ENCODE measurements at regions not wholly inside any gene's neighbourhood (a gene's known extent, or its start where the extent isn't known, plus 50 kb on each side); places are given as distances from the start of the nearest gene placed in this dataset.

DNA sequence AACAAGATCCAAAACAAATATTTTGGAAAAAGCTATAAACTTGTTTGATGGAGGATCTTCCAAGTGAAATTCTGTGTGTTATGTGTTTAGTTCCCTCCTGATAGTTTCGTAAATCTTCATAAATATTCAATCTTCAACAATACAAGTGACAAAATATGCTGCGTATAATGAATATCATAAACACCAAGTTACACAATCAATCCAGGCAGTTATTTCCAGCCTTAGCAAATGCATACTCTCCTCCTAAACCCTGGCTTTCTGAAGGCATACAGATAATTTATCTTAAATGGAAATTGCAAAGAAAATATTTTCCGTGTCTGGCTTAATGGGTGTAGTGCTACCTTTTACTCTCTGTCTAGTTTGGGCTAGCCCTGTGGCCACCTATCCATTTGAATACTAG, 864.9 kb upstream of the ZWINT start:
- no peak overlapping the region for H3K4me3 ChIP-seq (ENCODE audit: control extremely low read depth in 1 of 5, extremely low read depth in 1 of 5, insufficient read depth in 1 of 5, low read depth in 2 of 5, low read length in 4 of 5)
- TF ChIP-seq, protein P1, sequence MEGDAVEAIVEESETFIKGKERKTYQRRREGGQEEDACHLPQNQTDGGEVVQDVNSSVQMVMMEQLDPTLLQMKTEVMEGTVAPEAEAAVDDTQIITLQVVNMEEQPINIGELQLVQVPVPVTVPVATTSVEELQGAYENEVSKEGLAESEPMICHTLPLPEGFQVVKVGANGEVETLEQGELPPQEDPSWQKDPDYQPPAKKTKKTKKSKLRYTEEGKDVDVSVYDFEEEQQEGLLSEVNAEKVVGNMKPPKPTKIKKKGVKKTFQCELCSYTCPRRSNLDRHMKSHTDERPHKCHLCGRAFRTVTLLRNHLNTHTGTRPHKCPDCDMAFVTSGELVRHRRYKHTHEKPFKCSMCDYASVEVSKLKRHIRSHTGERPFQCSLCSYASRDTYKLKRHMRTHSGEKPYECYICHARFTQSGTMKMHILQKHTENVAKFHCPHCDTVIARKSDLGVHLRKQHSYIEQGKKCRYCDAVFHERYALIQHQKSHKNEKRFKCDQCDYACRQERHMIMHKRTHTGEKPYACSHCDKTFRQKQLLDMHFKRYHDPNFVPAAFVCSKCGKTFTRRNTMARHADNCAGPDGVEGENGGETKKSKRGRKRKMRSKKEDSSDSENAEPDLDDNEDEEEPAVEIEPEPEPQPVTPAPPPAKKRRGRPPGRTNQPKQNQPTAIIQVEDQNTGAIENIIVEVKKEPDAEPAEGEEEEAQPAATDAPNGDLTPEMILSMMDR (IDR thresholded peaks at IDR 0.05) = no peak
- TF ChIP-seq EZH2 (IDR thresholded peaks at IDR 0.05; ENCODE audit: borderline replicate concordance, insufficient read depth, low read depth, low read length, poor library complexity, severe bottlenecking) = no peak
- ATAC-seq (ENCODE audit: low read depth) (no peak), DNase-seq (no peak)
- no peak overlapping the region for H3K9ac ChIP-seq (ENCODE audit: low read length)
- no peaks in the 10 kb centered on the region for H3K79me2 ChIP-seq (ENCODE audit: control insufficient read depth, insufficient read depth, low read length)
- no peak overlapping the region for H3K27ac ChIP-seq (ENCODE audit: low read length in 2 of 2)
- no peaks in the 10 kb centered on the region for H3K4me1 ChIP-seq (ENCODE audit: control insufficient read depth in 2 of 2, insufficient read depth in 2 of 2, low read length in 2 of 2)
- ChIA-PET CTCF (no interaction called here), POLR2A (no interaction called here)
- WGBS (ENCODE audit: insufficient coverage) = no CpG with 5 or more reads among the region's 3 CpGs
- Mint-ChIP-seq H3K4me3 (no peak overlapping the region), H3K27me3 (no peaks in the 10 kb centered on the region), H3K27ac (no peak overlapping the region), H3K9me3 (ENCODE audit: insufficient read depth) (peaks cover 3% of the 10 kb centered on the region), H3K4me1 (no peaks in the 10 kb centered on the region)
- no peaks in the 10 kb centered on the region for H3K27me3 ChIP-seq (replicated peaks in 1 of 4; ENCODE audit: control extremely low read depth in 1 of 4, control insufficient read depth in 3 of 4, insufficient read depth in 4 of 4, low read length in 3 of 4)
- no peaks in the 10 kb centered on the region for H4K20me1 ChIP-seq (ENCODE audit: control insufficient read depth, insufficient read depth, low read length, poor library complexity, severe bottlenecking)
- intact Hi-C loops (cut with micrococcal nuclease) = no loop called here
- no peak overlapping the region for H3K4me2 ChIP-seq (replicated peaks; ENCODE audit: low read depth, low read length, poor library complexity, severe bottlenecking)
- no peaks in the 10 kb centered on the region for H3K36me3 ChIP-seq (replicated peaks in 1 of 2; ENCODE audit: control extremely low read depth in 1 of 2, control insufficient read depth in 1 of 2, extremely low read depth in 1 of 2, insufficient read depth in 2 of 2, low read length in 1 of 2)
- peaks cover 0 to 5% (median under 1%) of the 10 kb centered on the region in 3 donors for H3K9me3 ChIP-seq (ENCODE audit: control extremely low read depth in 1 of 3, control insufficient read depth in 2 of 3, insufficient read depth in 1 of 3, low read length in 2 of 3)
- H2AFZ ChIP-seq (ENCODE audit: insufficient read depth, low read depth, low read length, poor library complexity, severe bottlenecking) = no peak overlapping the region

DNA sequence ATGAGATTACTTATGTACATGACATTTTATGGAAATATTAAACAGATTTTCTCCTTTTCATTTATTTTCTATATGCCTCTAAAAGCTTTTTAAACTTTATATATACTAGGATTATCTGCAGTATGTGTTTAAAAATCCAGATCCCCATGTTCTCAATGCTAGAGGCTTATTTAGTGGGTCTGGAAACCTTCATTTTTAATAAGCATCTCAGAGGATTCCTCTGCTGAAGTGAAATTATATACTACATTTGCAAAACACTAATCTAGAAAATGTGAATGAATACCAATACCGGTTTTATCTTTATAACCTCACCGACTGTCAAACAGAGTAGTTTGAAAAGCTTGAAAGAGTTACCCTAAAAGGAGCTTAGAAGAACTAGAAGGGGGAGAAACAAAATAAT, 863.8 kb upstream of the ZWINT start:
- WGBS (ENCODE audit: insufficient coverage) = no CpG with 5 or more reads among the region's 2 CpGs
- no peaks in the 10 kb centered on the region for H3K4me1 Mint-ChIP-seq
- H3K27ac ChIP-seq (ENCODE audit: low read length in 2 of 2) = no peak overlapping the region
- CTCF ChIA-PET = no interaction called here
- H3K27me3 Mint-ChIP-seq = no peaks in the 10 kb centered on the region
- POLR2A ChIA-PET = no interaction called here
- no peaks in the 10 kb centered on the region for H3K4me1 ChIP-seq (ENCODE audit: control insufficient read depth in 2 of 2, insufficient read depth in 2 of 2, low read length in 2 of 2)
- no peak overlapping the region for H3K4me2 ChIP-seq (replicated peaks; ENCODE audit: low read depth, low read length, poor library complexity, severe bottlenecking)
- ATAC-seq (ENCODE audit: low read depth) = no peak
- intact Hi-C loops (cut with micrococcal nuclease) = no loop called here
- H3K9me3 ChIP-seq (ENCODE audit: control extremely low read depth in 1 of 3, control insufficient read depth in 2 of 3, insufficient read depth in 1 of 3, low read length in 2 of 3) = no peaks in the 10 kb centered on the region
- TF ChIP-seq, protein P1 (IDR thresholded peaks at IDR 0.05) = no peak
- TF ChIP-seq EZH2 (IDR thresholded peaks at IDR 0.05; ENCODE audit: borderline replicate concordance, insufficient read depth, low read depth, low read length, poor library complexity, severe bottlenecking) = no peak
- no peak for DNase-seq
- no peaks in the 10 kb centered on the region for H3K79me2 ChIP-seq (ENCODE audit: control insufficient read depth, insufficient read depth, low read length)
- no peak overlapping the region for H3K4me3 Mint-ChIP-seq
- H3K36me3 ChIP-seq (replicated peaks in 1 of 2; ENCODE audit: control extremely low read depth in 1 of 2, control insufficient read depth in 1 of 2, extremely low read depth in 1 of 2, insufficient read depth in 2 of 2, low read length in 1 of 2) = no peaks in the 10 kb centered on the region
- H3K9me3 Mint-ChIP-seq (ENCODE audit: insufficient read depth) = peaks cover 3% of the 10 kb centered on the region
- H2AFZ ChIP-seq (ENCODE audit: insufficient read depth, low read depth, low read length, poor library complexity, severe bottlenecking) = no peak overlapping the region
- no peak overlapping the region for H3K4me3 ChIP-seq (ENCODE audit: control extremely low read depth in 1 of 5, extremely low read depth in 1 of 5, insufficient read depth in 1 of 5, low read depth in 2 of 5, low read length in 4 of 5)
- no peaks in the 10 kb centered on the region for H3K27me3 ChIP-seq (replicated peaks in 1 of 4; ENCODE audit: control extremely low read depth in 1 of 4, control insufficient read depth in 3 of 4, insufficient read depth in 4 of 4, low read length in 3 of 4)
- H3K27ac Mint-ChIP-seq = no peak overlapping the region
- H3K9ac ChIP-seq (ENCODE audit: low read length) = no peak overlapping the region
- no peaks in the 10 kb centered on the region for H4K20me1 ChIP-seq (ENCODE audit: control insufficient read depth, insufficient read depth, low read length, poor library complexity, severe bottlenecking)
